H1 (cell line): ENCODE measurements at regions not wholly inside any gene's neighbourhood (a gene's known extent, or its start where the extent isn't known, plus 50 kb on each side); places are given as distances from the start of the nearest gene placed in this dataset.

ENCODE experiments used
- POLR2A ChIP-seq, 2 experiments: IDR thresholded peaks; 1 replicate in 1 of 2; 2 replicates in 1 of 2; pipeline ENCODE4 v1.6.1; 2011; ENCODE audit warnings: low read depth in 2 of 2, low read length in 2 of 2, mild to moderate bottlenecking in 2 of 2; ENCODE audit errors: control extremely low read depth in 1 of 2
- SRF ChIP-seq: IDR thresholded peaks from 2 replicates; pipeline ENCODE4 v1.6.1; 2011; ENCODE audit warnings: mild to moderate bottlenecking, low read depth, low read length, moderate library complexity

DNA sequence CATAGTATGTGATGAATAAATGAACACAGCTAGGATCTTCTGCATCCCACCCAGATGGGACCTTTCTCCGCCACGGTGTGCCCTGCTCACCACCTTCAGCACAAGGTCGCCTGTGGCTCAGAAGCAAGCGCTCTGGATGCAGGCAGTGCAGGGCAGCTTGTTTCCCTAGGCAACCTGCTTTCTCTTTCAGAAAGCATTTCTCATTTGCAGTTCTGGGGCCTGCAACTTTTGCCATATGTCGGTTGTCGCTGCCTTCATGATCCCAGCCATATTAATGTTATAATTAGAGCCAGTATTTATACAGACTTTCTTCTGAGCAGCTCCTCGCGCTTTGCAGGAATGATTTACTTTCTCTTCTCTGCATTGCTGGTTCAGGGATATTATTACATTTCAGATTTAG, 692.8 kb downstream of the RNF144A start:
- TF ChIP-seq SRF (no peak), POLR2A (IDR thresholded peaks at IDR 0.05; ENCODE audit: control extremely low read depth in 1 of 2, low read depth in 2 of 2, low read length in 2 of 2) (no peak)
